SKM-1 treated with dmso at 0.1 percent for 144 hours (cell line): ENCODE measurements at regions not wholly inside any gene's neighbourhood (a gene's known extent, or its start where the extent isn't known, plus 50 kb on each side); places are given as distances from the start of the nearest gene placed in this dataset.

Experiments
- DNase-seq: peaks from one replicate; lab custom pipeline; 2025; ENCODE audit not compliant: unreplicated experiment; lab: John Stamatoyannopoulos, UW

DNA sequence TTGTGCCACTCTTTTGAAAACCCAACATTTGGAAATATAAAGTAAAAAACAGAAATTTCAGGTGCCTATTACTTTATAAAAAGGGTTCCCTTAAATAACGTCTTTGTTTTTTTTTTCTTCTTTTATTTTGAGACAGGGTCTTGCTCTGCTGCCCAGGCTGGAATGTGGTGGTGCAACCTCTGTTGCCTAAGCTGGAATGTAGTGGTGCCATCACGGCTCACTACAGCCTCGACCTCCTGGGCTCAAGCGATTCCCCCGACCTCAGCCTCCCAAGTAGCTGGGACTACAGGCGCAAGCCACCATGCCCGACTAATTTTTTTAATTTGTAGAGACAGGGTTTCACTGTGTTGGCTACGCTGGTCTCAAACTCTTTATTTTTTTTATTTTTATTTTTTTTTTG lies 110.2 kb upstream of the HNRNPU start:
- no peak for DNase-seq

GRCh38 chr1:244974106-244974505 lies 109.8 kb upstream of the HNRNPU start:
- DNase-seq = no peak

DNA sequence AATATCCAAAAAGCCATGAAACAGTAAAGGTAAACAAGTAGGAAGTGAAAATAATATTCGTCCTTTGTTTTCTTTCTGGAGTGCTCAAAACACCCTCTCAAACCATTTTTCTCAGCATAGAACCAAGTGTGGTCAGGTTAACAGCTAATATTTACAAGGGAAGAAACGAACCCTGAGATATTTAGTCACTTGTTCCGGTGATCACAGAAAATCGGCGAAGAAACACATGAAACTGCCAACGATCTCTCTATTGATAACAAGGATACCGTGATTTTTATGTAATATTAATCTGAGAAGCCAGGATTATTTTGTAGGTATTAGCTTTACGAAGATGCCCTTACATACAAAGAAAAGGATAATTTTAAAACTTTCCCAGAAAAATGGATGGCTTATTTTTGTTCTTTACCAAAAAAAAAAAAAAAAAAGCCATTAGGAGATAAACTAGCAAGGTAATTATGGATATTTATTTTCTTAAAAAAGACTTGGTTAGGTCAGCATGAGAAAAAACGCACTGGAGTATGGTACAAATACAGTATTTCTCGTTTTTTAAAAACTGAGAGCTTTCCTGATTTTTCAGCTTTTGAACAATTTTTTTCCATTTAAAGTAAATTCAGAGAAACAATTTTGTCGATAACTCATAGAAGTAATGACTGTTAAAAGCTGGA lies 107.3 kb upstream of the HNRNPU start:
- DNase-seq = no peak

DNA sequence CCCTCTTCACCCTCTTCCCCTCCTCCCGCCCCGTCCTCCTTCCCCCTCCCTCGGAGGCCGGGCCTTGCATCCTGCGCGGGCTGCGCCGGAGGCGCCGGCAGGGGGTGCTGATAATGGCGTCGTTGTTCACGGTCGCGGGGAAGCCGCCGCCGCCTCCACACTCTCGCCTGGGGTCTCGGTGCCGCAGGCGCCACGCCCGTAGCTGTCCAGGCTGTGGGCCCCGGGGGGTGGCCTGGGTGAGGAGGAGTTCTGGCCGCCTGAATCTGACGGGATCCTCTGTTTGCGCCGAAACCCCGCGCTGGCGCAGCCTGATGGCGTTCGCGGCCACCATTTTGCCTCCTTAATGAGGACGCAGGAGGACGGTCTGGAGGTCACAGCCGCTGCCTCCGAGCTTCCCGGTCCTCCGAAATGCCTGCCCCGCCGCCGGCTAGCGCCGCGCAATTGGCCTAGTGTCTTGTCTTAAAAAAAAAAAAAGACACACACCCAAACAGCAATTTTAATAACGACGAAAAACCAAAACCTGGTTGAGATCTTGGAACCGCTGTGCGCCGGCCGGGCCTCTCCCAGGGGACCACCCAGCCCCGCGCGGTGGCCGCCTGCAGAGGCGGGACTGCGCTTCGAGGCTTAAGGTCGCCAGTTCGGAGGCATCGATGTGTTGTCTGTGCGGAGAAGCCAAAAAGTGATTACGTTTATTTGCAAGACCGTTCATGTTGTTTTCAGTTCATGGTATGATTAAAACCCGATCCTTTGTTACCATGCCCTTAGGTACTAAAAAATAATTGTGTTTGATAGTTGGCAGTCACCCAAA lies 106.6 kb upstream of the HNRNPU start:
- peak; percentile 94 for DNase-seq

DNA sequence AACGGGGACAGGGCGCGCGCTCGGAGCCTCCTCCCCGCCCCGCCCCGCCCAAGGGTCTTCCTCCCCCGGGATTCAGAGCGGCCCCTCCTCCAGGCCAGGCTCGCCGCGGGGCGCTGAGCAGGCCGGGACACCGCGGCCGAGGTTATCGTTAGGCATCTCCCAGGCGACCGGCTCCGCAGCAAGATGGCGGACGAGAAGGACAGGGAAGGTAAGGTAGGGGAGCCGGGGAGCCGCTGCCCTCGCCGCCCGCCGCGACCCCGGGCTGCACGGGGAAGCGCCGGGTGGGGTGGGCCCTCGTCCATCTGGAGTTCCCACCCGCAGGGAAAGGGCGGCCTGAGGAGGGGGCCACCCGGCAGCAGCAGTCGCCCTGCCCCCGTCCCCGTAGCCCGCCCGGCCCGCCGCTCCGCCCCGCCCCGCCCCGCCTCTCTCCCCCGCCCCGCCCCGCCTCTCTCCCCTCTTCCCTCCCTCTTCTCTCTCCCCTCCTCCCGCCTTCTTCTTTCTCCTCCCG lies 105.9 kb upstream of the HNRNPU start:
- peak; percentile 67 for DNase-seq

DNA sequence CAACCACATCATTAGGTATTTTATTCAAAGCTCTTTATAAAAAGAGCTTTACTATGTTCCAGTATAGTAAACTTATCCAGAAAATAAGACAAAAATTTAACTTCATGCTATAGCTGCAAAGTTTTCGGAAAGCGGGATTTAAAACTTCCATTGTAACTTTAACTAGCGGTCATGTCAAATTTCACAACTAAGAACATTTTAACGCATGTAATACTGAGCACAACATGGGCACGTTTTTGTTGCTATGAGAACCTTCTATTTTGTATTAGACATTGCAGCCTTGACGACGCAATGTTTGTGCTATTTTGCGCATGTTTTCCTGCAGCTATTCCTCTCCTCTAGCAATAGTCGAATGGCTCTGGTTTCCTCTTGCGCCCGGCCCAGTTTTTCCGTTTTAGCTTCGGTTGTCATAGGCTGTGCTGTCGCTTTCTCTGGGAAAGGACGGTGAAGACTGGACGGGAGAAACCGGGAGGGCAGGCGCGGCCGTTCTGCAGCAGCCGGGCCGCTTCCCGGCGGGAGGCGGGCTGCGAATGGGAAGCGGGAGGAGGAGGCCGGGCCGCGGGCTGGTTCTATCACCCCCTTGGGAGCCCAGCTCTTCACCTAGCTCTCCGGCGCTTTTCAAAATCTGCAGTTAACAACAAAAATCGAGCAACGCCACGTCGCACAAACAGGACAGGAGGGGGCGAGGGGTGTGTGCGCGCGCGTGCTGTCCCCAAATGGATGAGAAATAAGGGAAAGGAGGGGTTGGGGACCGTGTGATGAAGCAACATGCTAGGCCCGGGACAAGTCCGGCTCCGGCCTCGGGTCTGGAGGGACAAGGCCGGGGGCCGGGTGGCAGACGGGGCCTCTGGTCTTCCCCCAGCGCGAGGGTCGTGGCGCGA lies 105.3 kb upstream of the HNRNPU start:
- DNase-seq = peak; percentile 72

GRCh38 chr1:244968881-244969280 lies 104.5 kb upstream of the HNRNPU start:
- no peak for DNase-seq

DNA sequence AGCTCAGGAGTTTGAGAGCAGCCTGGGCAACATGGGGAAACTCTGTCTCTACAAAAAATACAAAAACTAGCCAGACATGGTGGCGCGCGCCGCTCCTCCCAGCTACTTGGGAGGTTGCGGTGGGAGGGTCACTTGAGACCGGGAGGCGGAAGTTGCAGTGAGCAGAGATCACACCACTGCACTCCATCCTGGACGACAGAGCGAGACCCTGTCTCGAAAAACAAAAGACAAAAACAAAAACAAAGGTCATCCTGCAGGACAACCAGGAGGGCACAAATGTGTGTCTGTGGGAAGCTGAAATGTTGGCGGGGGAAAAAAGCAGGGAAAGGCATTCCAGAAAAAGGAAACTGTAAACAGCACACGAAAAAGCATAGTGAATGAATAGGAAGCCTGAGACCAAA lies 104.1 kb upstream of the HNRNPU start:
- no peak for DNase-seq

DNA sequence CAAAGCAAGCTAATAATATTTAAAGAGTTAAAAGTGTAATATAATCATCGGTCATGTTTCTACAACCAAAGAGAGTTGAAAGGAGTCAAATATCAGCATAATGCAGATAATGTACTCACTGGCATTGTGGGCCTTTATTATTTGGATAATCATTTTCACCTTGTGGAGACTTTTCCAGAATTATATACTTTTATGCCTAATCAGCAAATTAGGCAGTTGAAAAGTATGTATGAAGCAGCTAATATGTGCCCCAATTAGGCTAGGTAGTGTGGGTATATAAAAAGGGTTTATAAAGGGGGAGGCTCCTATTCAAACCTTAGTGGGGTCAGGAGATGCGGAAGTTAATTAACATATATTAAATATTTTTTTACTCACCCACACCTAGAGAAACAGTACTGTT lies 102.8 kb upstream of the HNRNPU start:
- DNase-seq = no peak

DNA sequence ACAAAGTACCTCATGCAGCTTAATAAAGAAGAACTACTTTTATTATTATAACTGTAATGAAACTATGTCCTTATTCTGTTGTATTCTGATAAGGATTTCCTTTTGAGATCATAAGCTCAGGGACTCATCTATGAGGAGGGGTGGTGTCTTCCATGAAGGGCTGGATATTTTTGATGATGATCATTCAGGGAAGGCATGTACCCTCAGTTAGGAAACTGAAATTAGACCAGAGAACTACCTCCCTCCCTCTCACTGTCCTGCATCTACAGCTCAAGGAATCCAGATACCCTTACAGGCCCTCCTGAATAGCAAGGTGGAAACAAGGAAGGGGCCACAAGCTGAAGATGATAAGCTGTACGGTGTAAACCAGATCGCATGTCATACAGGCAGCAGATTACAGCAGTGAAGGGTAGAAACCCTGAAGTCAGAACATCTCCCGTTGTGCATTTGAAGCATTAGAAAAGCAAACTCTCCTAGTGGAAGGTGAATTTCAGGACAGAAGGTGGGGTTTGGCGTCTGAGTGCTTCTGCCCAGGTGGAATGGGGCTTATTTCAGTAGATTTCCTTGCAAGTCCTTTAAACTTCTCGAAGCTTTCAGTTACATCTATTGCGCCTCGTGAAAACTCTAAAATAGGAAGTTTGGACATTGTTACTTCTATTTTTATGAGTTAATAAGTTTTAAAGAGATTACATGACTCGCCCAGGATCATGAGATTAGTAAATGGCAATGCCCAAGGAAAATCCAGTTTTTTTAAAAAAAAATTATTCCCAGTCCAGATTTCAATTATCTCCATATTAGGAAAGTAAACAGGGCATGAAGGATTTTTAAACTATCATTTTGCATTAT lies 101.1 kb upstream of the HNRNPU start:
- no peak for DNase-seq

- DNase-seq = no peak
Measured at GRCh38 chr1:244964112-244964971, 100.0 kb upstream of the HNRNPU start.

DNA sequence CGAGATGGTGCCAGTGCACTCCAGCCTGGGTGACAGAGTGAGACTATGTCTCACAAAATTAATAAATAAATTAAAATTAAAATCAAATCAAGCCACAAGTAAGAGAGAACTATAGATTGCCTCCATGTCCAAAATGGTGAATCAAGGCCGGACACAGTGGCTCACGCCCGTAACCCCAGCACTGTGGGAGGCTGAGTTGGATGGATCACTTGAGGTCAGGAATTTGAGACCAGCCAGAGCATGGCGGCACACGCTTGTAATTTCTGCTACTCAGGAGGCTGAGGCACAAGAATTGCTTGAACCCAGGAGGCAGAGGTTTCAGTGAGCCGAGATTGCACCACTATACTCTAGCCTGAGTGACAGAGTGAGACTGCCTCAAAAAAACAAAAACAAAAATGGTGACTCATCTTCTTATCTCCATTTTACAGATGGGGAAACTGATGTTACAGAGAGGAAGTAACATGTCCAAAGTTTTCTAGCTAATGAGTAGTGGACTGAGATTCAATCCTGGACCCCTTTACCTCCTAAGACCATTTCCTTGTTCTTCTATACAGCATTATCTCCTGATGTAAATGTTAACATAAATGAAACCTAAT lies 99.0 kb upstream of the HNRNPU start:
- DNase-seq = no peak

DNA sequence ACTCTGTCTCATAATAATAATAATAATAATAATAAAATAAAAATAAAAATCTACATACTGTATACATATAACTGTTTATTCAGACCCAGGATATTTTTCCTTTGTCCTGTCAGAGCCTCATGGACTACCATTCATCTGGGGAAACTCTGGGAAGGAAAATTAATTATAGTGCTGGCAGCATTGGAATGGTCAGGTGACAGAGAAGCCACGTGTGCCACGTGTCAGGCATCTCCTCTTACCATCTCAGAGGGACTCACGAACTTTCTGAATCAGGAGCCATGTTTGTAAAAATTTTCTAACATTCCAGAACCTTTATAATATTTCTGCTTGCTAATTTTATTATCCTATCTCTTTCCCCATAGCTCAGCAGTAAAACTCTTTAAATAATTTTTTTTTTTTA lies 97.8 kb upstream of the HNRNPU start:
- no peak for DNase-seq

DNA sequence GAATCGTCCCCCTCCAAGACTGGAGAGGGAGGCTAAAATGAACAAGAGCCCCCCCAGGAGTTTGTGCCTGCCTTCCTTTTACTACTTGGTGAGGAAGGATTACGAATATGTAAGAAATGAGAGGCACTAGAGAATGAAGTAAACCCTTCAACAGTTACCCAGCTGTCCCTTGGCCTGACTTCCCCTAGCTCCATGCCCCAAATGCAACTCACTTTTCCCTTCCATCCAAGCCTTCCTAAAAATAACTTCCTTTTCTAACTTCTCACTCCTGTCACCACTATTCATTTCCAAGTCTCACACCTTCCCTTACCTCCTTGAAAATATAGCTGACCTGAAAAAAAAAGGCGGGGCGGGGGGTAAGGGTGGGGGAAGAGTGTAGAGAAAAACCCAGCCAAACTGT lies 96.6 kb upstream of the HNRNPU start:
- DNase-seq = no peak

- no peak for DNase-seq
Measured at GRCh38 chr1:244958593-244958992, 94.2 kb upstream of the HNRNPU start.

- no peak for DNase-seq
Measured at GRCh38 chr1:244957525-244957924, 93.2 kb upstream of the HNRNPU start.

DNA sequence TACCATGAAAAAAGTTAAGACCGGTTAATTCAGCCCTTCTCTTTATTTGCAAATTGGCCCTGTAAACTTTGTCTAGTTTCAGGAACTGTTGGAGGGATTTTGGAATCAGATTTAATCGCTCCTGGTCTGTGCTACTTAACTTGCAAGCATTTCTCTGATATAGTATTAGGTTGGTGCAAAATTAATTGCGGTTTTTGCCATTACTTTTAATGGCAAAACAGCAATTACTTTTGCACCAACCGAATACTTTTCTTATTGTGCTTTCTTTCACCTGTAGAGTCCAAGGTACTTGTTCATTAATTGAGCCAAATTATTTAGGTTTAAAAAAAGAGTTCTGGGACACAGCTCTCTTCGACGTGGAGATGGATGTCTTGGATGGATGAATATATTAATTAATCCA lies 92.8 kb upstream of the HNRNPU start:
- DNase-seq = no peak

DNA sequence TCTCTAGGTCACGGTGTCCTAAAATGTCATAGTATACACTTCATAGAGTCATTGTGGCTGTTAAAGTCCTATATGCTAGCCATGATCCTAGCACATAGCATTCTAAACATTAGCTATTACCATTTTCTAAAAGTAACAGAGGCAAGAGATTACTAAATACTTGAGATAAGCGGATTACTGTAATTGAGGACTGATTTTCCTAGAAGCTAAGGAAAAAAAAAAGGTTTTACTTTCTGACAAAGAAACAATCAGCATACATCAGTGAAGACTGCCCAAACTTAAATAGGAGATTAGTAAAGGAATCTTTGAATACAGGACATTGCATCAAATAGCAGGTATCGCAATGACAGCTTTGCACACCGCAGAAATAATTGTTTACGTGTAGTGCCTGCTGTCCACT lies 91.3 kb upstream of the HNRNPU start:
- DNase-seq = no peak

DNA sequence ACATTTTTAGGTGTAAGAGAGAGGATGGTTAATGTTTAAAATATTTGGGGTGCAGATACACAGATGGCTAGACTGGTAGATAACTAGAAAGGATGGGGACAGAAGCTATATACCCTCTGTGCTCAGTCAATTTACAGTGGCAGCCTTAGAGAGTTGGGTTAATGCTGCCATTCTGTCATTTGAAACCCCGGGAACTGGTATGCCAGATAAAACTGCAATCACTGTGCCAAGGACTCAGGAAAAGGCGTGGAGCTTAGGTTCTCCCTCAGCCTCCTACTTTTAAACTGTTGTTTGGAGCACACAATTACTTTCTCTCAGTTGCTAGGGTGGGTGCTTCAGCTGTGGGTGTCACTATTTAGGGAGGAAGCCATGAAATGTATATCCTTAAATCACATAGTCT lies 90.0 kb upstream of the HNRNPU start:
- DNase-seq = no peak
